ENCODE measurements at regions not wholly inside any gene's neighbourhood (a gene's known extent, or its start where the extent isn't known, plus 50 kb on each side); places are given as distances from the start of the nearest gene placed in this dataset.

- no peak for TF ChIP-seq CTCF (IDR thresholded peaks at IDR 0.05; ENCODE audit: borderline replicate concordance, extremely low read depth, low read length, poor library complexity, severe bottlenecking)
- no peak for TF ChIP-seq EZH2 (IDR thresholded peaks at IDR 0.05; ENCODE audit: borderline replicate concordance, low read depth, low read length, severe bottlenecking)
Measured at GRCh38 chr14:36397357-36397756, 76.9 kb upstream of the MBIP start.

All from DND-41 (cell line).